H1 (cell line): ENCODE measurements at regions not wholly inside any gene's neighbourhood (a gene's known extent, or its start where the extent isn't known, plus 50 kb on each side); places are given as distances from the start of the nearest gene placed in this dataset.

Experiments
- CTCF ChIA-PET: fragments of 300-600 bp; sonication (Branson Sonifier 250); formaldehyde crosslinking; loops from one replicate; lab custom pipeline; 2021; ENCODE audit not compliant: partially characterized antibody; lab: Charles Lee
- POLR2A ChIA-PET: fragments of 300-600 bp; sonication (Branson Sonifier 250); formaldehyde crosslinking; loops from one replicate; lab custom pipeline; 2021; ENCODE audit warnings: inconsistent platforms; ENCODE audit not compliant: partially characterized antibody; lab: Charles Lee
- DNase-seq, 2 experiments: peaks; one replicate each; pipeline versions ENCODE4 v3.0.0 to v3.0.0-alpha.2; 2010 to 2022; ENCODE audit warnings: low spot score in 2 of 2, low read depth in 1 of 2, mixed read lengths in 1 of 2
- FAIRE-seq: peaks from 2 replicates; lab custom pipeline; 2011; peaks lifted over from hg19 to GRCh38; lab: Jason Lieb, UNC
- H2AFZ ChIP-seq: 2 replicates; pipeline ENCODE4 v1.8.1; 2012; ENCODE audit warnings: low read length, inconsistent platforms
- H2AK5ac ChIP-seq: 2 replicates; pipeline ENCODE4 v1.6.1; 2013; ENCODE audit warnings: low read depth, low read length
- H2BK120ac ChIP-seq: replicated peaks from 2 replicates; pipeline ENCODE3; 2013; ENCODE audit warnings: low read depth, low read length, inconsistent platforms
- H2BK12ac ChIP-seq: 2 replicates; pipeline ENCODE4 v1.6.1; 2013; ENCODE audit warnings: low read depth, low read length
- H2BK15ac ChIP-seq: 2 replicates; pipeline ENCODE4 v1.6.1; 2013; ENCODE audit warnings: low read length
- H2BK20ac ChIP-seq: 2 replicates; pipeline ENCODE4 v1.6.1; 2013; ENCODE audit warnings: low read length
- H2BK5ac ChIP-seq: 2 replicates; pipeline ENCODE4 v1.6.1; 2013; ENCODE audit warnings: low read depth, low read length
- H3K14ac ChIP-seq: 2 replicates; pipeline ENCODE4 v1.6.1; 2013; ENCODE audit warnings: inconsistent platforms; ENCODE audit not compliant: insufficient read length
- H3K18ac ChIP-seq: 2 replicates; pipeline ENCODE4 v1.6.1; 2013; ENCODE audit warnings: low read length; ENCODE audit errors: extremely low read depth
- H3K23ac ChIP-seq: 2 replicates; pipeline ENCODE4 v1.6.1; 2013; ENCODE audit warnings: inconsistent platforms; ENCODE audit not compliant: insufficient read length
- H3K23me2 ChIP-seq: 2 replicates; pipeline ENCODE4 v1.6.1; 2013; ENCODE audit warnings: low read depth, low read length
- H3K27ac ChIP-seq: 2 replicates; pipeline ENCODE4 v1.6.1; 2011; ENCODE audit warnings: low read depth, low read length, inconsistent platforms
- H3K27me3 ChIP-seq, 4 experiments: replicated peaks in 1 of 4; 1 replicate in 1 of 4; 2 replicates in 3 of 4; pipeline versions ENCODE4 v1.6.1 to v1.8.1; 2011 to 2013; ENCODE audit warnings: low read length in 3 of 4, mild to moderate bottlenecking in 3 of 4, inconsistent platforms in 2 of 4, mixed read lengths in 2 of 4, moderate library complexity in 1 of 4; ENCODE audit not compliant: control insufficient read depth in 3 of 4, insufficient read depth in 3 of 4; ENCODE audit errors: extremely low read depth in 1 of 4
- H3K36me3 ChIP-seq, 4 experiments: 2 replicates each; pipeline versions ENCODE4 v1.6.1 to v1.8.1; 2011 to 2013; ENCODE audit warnings: mild to moderate bottlenecking in 4 of 4, low read length in 3 of 4, moderate library complexity in 2 of 4, control low read depth in 1 of 4, inconsistent platforms in 1 of 4; ENCODE audit not compliant: insufficient read depth in 4 of 4, control insufficient read depth in 2 of 4
- H3K4ac ChIP-seq: replicated peaks from 2 replicates; pipeline ENCODE3; 2013; ENCODE audit warnings: low read length, low read depth, mixed read lengths, inconsistent platforms; ENCODE audit not compliant: insufficient read length
- H3K4me1 ChIP-seq, 4 experiments: replicated peaks in 1 of 4; 1 replicate in 1 of 4; 2 replicates in 3 of 4; pipeline versions ENCODE4 v1.6.1 to v1.8.1; 2011 to 2013; ENCODE audit warnings: low read length in 3 of 4, inconsistent platforms in 2 of 4, mixed read lengths in 1 of 4; ENCODE audit not compliant: insufficient read depth in 4 of 4, control insufficient read depth in 3 of 4
- H3K4me2 ChIP-seq, 2 experiments: 2 replicates each; pipeline versions ENCODE4 v1.6.1 to v1.8.1; 2011 to 2013; ENCODE audit warnings: low read depth in 2 of 2, low read length in 2 of 2, control low read depth in 1 of 2, inconsistent platforms in 1 of 2, mild to moderate bottlenecking in 1 of 2; ENCODE audit not compliant: insufficient read depth in 1 of 2
- H3K4me3 ChIP-seq, 4 experiments: fragments of 200-600, 300-600 bp in 1 of 4; sonication (generic), shearing (Covaris generic), sonication (Bioruptor Twin) in 1 of 4; 2 replicates each; pipeline versions ENCODE4 v1.5.1 to v1.8.1; 2011 to 2016; ENCODE audit warnings: low read length in 4 of 4, low read depth in 3 of 4, control low read depth in 2 of 4, inconsistent platforms in 2 of 4, mild to moderate bottlenecking in 2 of 4, mixed read lengths in 1 of 4, moderate library complexity in 1 of 4; ENCODE audit not compliant: insufficient read depth in 2 of 4; ENCODE audit errors: extremely low read depth in 1 of 4
- H3K56ac ChIP-seq: replicated peaks from 2 replicates; pipeline ENCODE3; 2013; ENCODE audit warnings: low read depth, mild to moderate bottlenecking, mixed read lengths, low read length, inconsistent platforms; ENCODE audit not compliant: insufficient read length
- H3K79me1 ChIP-seq: 2 replicates; pipeline ENCODE4 v1.6.1; 2013; ENCODE audit warnings: low read depth, low read length, control low read depth
- H3K79me2 ChIP-seq, 2 experiments: 2 replicates each; pipeline versions ENCODE4 v1.6.1 to v1.8.1; 2012 to 2013; ENCODE audit warnings: low read length in 2 of 2, mild to moderate bottlenecking in 2 of 2, inconsistent platforms in 1 of 2; ENCODE audit not compliant: insufficient read depth in 2 of 2, control insufficient read depth in 1 of 2
- H3K9ac ChIP-seq, 4 experiments: replicated peaks in 1 of 4; 1 replicate in 1 of 4; 2 replicates in 3 of 4; pipeline versions ENCODE4 v1.6.1 to v1.8.1; 2011 to 2013; ENCODE audit warnings: low read depth in 3 of 4, low read length in 3 of 4, control low read depth in 2 of 4, mild to moderate bottlenecking in 2 of 4, moderate library complexity in 2 of 4, inconsistent platforms in 1 of 4; ENCODE audit errors: extremely low read depth in 1 of 4
- H3K9me3 ChIP-seq, 2 experiments: 2 replicates each; pipeline versions ENCODE4 v1.6.1 to v1.8.1; 2012 to 2013; ENCODE audit warnings: mild to moderate bottlenecking in 2 of 2, moderate library complexity in 2 of 2, control low read depth in 1 of 2, inconsistent platforms in 1 of 2, low read depth in 1 of 2, low read length in 1 of 2, mixed read lengths in 1 of 2; ENCODE audit not compliant: insufficient read depth in 2 of 2
- H4K20me1 ChIP-seq, 2 experiments: replicated peaks in 1 of 2; 2 replicates each; pipeline versions ENCODE3 to v1.8.1; 2011 to 2013; ENCODE audit warnings: inconsistent platforms in 2 of 2, low read length in 2 of 2, mild to moderate bottlenecking in 1 of 2; ENCODE audit not compliant: insufficient read depth in 2 of 2, control insufficient read depth in 1 of 2
- H4K5ac ChIP-seq: 2 replicates; pipeline ENCODE4 v1.6.1; 2013; ENCODE audit warnings: low read length, low read depth, mixed read lengths, inconsistent platforms; ENCODE audit not compliant: insufficient read length
- H4K8ac ChIP-seq: 2 replicates; pipeline ENCODE4 v1.8.0; 2013; ENCODE audit warnings: mild to moderate bottlenecking, moderate library complexity, low read length, inconsistent platforms; ENCODE audit not compliant: insufficient read depth; ENCODE audit errors: extremely low read depth
- H4K91ac ChIP-seq: replicated peaks from 2 replicates; pipeline ENCODE3; 2013; ENCODE audit warnings: low read length, mixed read lengths, inconsistent platforms; ENCODE audit not compliant: insufficient read length
- RAD21 ChIP-seq, 2 experiments: IDR thresholded peaks in 1 of 2; conservative IDR thresholded peaks in 1 of 2; 2 replicates each; pipeline ENCODE4 v1.6.1; 2011; ENCODE audit warnings: low read depth in 2 of 2, low read length in 2 of 2, improper control_type of control experiment in 1 of 2, inconsistent platforms in 1 of 2, mild to moderate bottlenecking in 1 of 2, moderate library complexity in 1 of 2
- YY1 ChIP-seq: IDR thresholded peaks from 2 replicates; pipeline ENCODE4 v1.6.1; 2011; ENCODE audit warnings: low read depth, mild to moderate bottlenecking, low read length
- WGBS, 2 experiments: shearing (Covaris generic) in 1 of 2; methylation state at CpG; one replicate each; pipeline versions ENCODE4 v1.1.6 to v1.1.7; 2013 to 2015; ENCODE audit warnings: low lambda C conversion rate in 2 of 2, mixed read lengths in 2 of 2, inconsistent platforms in 1 of 2, low coverage in 1 of 2, missing lambda C conversion rate in 1 of 2; ENCODE audit not compliant: insufficient replicate concordance in 2 of 2, insufficient coverage in 1 of 2, insufficient read length in 1 of 2; ENCODE audit errors: extremely low coverage in 1 of 2, missing lambda C conversion rate in 1 of 2; 5-methylcytosine and 5-hydroxymethylcytosine counted together

GRCh38 chr4:84085986-84086385, 413.1 kb downstream of the NKX6-1 start:
- POLR2A ChIA-PET: no interaction called here
- no peaks in the 10 kb centered on the region for H3K27me3 ChIP-seq
- no peak overlapping the region for H2BK12ac ChIP-seq
- H3K27ac ChIP-seq: no peak overlapping the region
- H3K4me2 ChIP-seq: no peak overlapping the region
- H2BK20ac ChIP-seq: no peak overlapping the region
- H4K20me1 ChIP-seq: no peaks in the 10 kb centered on the region
- H4K91ac ChIP-seq: no peak overlapping the region
- DNase-seq: no peak
- H3K14ac ChIP-seq: no peak overlapping the region
- H4K5ac ChIP-seq: no peak overlapping the region
- no peak overlapping the region for H2AK5ac ChIP-seq
- H3K9me3 ChIP-seq: no peaks in the 10 kb centered on the region
- H2AFZ ChIP-seq: no peak overlapping the region
- no peaks in the 10 kb centered on the region for H3K36me3 ChIP-seq
- TF ChIP-seq YY1 (no peak), RAD21 (IDR thresholded peaks at IDR 0.05 in 1 of 2, conservative IDR thresholded peaks at IDR 0.05 in 1 of 2; ENCODE audit: low read depth in 2 of 2, low read length in 2 of 2) (peak; percentile 7 to 44; a peak in 3 of 4 replicates)
- H3K4me3 ChIP-seq: no peak overlapping the region
- H3K79me1 ChIP-seq: no peaks in the 10 kb centered on the region
- H3K4ac ChIP-seq: no peak overlapping the region
- no peak overlapping the region for H3K56ac ChIP-seq
- 93% methylated on average over 4 of the region's 4 CpGs; no CpG with 5 or more reads in 1 of the 2 experiments for WGBS, 2 experiments
- H3K79me2 ChIP-seq: no peaks in the 10 kb centered on the region
- H3K4me1 ChIP-seq: no peaks in the 10 kb centered on the region
- no peak overlapping the region for H3K18ac ChIP-seq
- H2BK120ac ChIP-seq: no peak overlapping the region
- H3K9ac ChIP-seq: no peak overlapping the region
- no peaks in the 10 kb centered on the region for H3K23me2 ChIP-seq
- no peak overlapping the region for H2BK15ac ChIP-seq
- H4K8ac ChIP-seq: no peak overlapping the region
- FAIRE-seq: no peak
- CTCF ChIA-PET: interaction anchor here (0.7 to 1.2 kb wide), 2 partner anchors 31 to 550 kb away, joined by 3 to 5 read pairs; no protein-coding TSS in a partner anchor
- H3K23ac ChIP-seq: no peak overlapping the region
- H2BK5ac ChIP-seq: no peak overlapping the region
